SU-DHL-6 (cell line): ENCODE measurements at regions not wholly inside any gene's neighbourhood (a gene's known extent, or its start where the extent isn't known, plus 50 kb on each side); places are given as distances from the start of the nearest gene placed in this dataset.
"Not testable (repeated sequence)": the region's sequence is repeated elsewhere in the genome, so short reads cannot be mapped to it uniquely, and the experiment has no call there.

ENCODE experiments used
- H2AFZ ChIP-seq: fragments of 200-600 bp; sonication (generic); 2 replicates; pipeline ENCODE4 v1.6.1; 2014; ENCODE audit warnings: low read depth, mild to moderate bottlenecking, moderate library complexity, mixed read lengths, antibody characterized with exemption, low read length; ENCODE audit not compliant: severe bottlenecking
- H3F3A ChIP-seq: fragments of 200-600 bp; shearing (Covaris generic); 2 replicates; pipeline ENCODE4 v1.6.0; 2016; ENCODE audit warnings: antibody characterized with exemption, mild to moderate bottlenecking; ENCODE audit not compliant: insufficient read depth
- H3K27ac ChIP-seq: fragments of 200-600 bp; sonication (generic); 2 replicates; pipeline ENCODE4 v1.5.1; 2016; ENCODE audit warnings: low read depth, mild to moderate bottlenecking, low read length, moderate library complexity, mixed read lengths
- H3K27me3 ChIP-seq: fragments of 200-600 bp; sonication (generic), shearing (Covaris generic); 2 replicates; pipeline ENCODE4 v1.6.0; 2014; ENCODE audit warnings: mild to moderate bottlenecking, low read length
- H3K36me3 ChIP-seq: fragments of 200-600 bp; sonication (generic); 2 replicates; pipeline ENCODE4 v1.6.1; 2014; ENCODE audit warnings: mild to moderate bottlenecking, low read length, mixed read lengths
- H3K4me2 ChIP-seq: fragments of 300-600, 200-600 bp; shearing (Covaris generic), sonication (generic); 2 replicates; pipeline ENCODE4 v1.6.0; 2014; ENCODE audit warnings: low read length, low read depth, mild to moderate bottlenecking; ENCODE audit not compliant: poor library complexity, severe bottlenecking
- H3K4me3 ChIP-seq: fragments of 200-600 bp; sonication (generic); 2 replicates; pipeline ENCODE4 v1.5.1; 2014; ENCODE audit warnings: antibody characterized with exemption, low read length, mild to moderate bottlenecking, mixed read lengths; ENCODE audit not compliant: insufficient read depth, poor library complexity, severe bottlenecking
- H3K79me2 ChIP-seq: fragments of 200-600 bp; sonication (generic); 2 replicates; pipeline ENCODE4 v1.6.1; 2014; ENCODE audit warnings: mild to moderate bottlenecking, low read length, moderate library complexity; ENCODE audit not compliant: insufficient read depth
- H3K9ac ChIP-seq: fragments of 200-600 bp; sonication (generic); 2 replicates; pipeline ENCODE4 v1.7.0; 2014; ENCODE audit warnings: mild to moderate bottlenecking, low read length
- H3K9me2 ChIP-seq: fragments of 200-600 bp; sonication (generic); replicated peaks from 2 replicates; pipeline ENCODE4 v1.6.1; 2014; ENCODE audit warnings: low read length; ENCODE audit not compliant: insufficient read depth
- H3K9me3 ChIP-seq: fragments of 200-600 bp; sonication (generic); 2 replicates; pipeline ENCODE4 v1.6.1; 2014; ENCODE audit warnings: low read length, mixed read lengths; ENCODE audit not compliant: insufficient read depth
- H4K20me1 ChIP-seq: fragments of 200-600 bp; sonication (generic); 2 replicates; pipeline ENCODE4 v1.6.1; 2014; ENCODE audit warnings: low read depth, mild to moderate bottlenecking, antibody characterized with exemption, low read length, moderate library complexity, mixed read lengths
- CTCF ChIP-seq: fragments of 200-600 bp; sonication (generic); IDR thresholded peaks from one replicate; pipeline ENCODE4 v1.5.1; 2017; ENCODE audit warnings: antibody characterized with exemption, mild to moderate bottlenecking, low read length, moderate library complexity; ENCODE audit not compliant: insufficient read depth, poor library complexity, severe bottlenecking
- EZH2phosphoT487 ChIP-seq: fragments of 200-600 bp; sonication (generic), shearing (Covaris generic); conservative IDR thresholded peaks from 2 replicates; pipeline ENCODE4 v1.6.1; 2018; ENCODE audit warnings: mild to moderate bottlenecking, antibody characterized with exemption, low read length, moderate library complexity, mixed read lengths

DNA sequence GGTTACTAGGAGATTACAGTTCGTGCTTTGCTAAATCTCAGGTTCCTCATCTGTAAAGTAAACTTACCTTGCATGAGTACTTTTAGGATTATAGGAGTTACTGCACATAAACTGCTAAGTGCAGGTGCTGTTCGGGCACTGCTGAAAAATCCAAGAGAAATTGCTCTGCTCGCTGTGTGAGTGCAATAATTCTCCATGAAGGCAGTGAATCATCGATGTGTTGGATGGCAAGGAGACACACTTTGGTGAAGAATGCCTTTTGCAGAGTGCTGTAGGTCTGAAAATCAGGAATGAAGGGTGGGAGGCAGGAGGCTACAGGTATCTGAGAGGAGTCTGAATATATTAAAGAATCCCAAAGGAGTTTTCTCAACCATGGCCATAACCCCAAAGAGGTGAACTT is 113.0 kb downstream of the CHIC2 start:
- H4K20me1 ChIP-seq = no peaks in the 10 kb centered on the region
- no peak overlapping the region for H3K27ac ChIP-seq
- H3K4me3 ChIP-seq = no peak overlapping the region
- no peak for TF ChIP-seq CTCF
- no peak for TF ChIP-seq EZH2phosphoT487
- no peaks in the 10 kb centered on the region for H3K79me2 ChIP-seq
- H3K36me3 ChIP-seq = no peaks in the 10 kb centered on the region
- H3F3A ChIP-seq = no peaks in the 10 kb centered on the region
- no peak overlapping the region for H3K4me2 ChIP-seq
- H3K9ac ChIP-seq = no peak overlapping the region
- no peaks in the 10 kb centered on the region for H3K9me3 ChIP-seq
- no peak overlapping the region for H2AFZ ChIP-seq
- H3K9me2 ChIP-seq = no peaks in the 10 kb centered on the region
- H3K27me3 ChIP-seq = no peaks in the 10 kb centered on the region

- no peak overlapping the region for H3K9ac ChIP-seq
- no peaks in the 10 kb centered on the region for H3K27me3 ChIP-seq
- no peak for TF ChIP-seq EZH2phosphoT487
- no peak for TF ChIP-seq CTCF
- H3K9me3 ChIP-seq = no peaks in the 10 kb centered on the region
- no peaks in the 10 kb centered on the region for H4K20me1 ChIP-seq
- no peak overlapping the region for H2AFZ ChIP-seq
- H3K36me3 ChIP-seq = no peaks in the 10 kb centered on the region
- no peak overlapping the region for H3K4me2 ChIP-seq
- H3K9me2 ChIP-seq = no peaks in the 10 kb centered on the region
- H3K4me3 ChIP-seq = no peak overlapping the region
- H3K27ac ChIP-seq = no peak overlapping the region
- H3K79me2 ChIP-seq = no peaks in the 10 kb centered on the region
- H3F3A ChIP-seq = no peaks in the 10 kb centered on the region
Observed at GRCh38 chr4:53943345-53944085, 120.9 kb downstream of the CHIC2 start.

GRCh38 chr4:53942712-53943111 is 121.7 kb downstream of the CHIC2 start:
- Histone ChIP-seq H3K4me2 (no peak overlapping the region), H3K27ac (no peak overlapping the region), H3K9me3 (no peaks in the 10 kb centered on the region), H3F3A (no peaks in the 10 kb centered on the region), H2AFZ (no peak overlapping the region), H3K4me3 (no peak overlapping the region), H3K9me2 (no peaks in the 10 kb centered on the region), H3K27me3 (no peaks in the 10 kb centered on the region), H3K9ac (no peak overlapping the region), H4K20me1 (no peaks in the 10 kb centered on the region), H3K36me3 (no peaks in the 10 kb centered on the region), H3K79me2 (no peaks in the 10 kb centered on the region)
- TF ChIP-seq EZH2phosphoT487 (no peak), CTCF (no peak)

DNA sequence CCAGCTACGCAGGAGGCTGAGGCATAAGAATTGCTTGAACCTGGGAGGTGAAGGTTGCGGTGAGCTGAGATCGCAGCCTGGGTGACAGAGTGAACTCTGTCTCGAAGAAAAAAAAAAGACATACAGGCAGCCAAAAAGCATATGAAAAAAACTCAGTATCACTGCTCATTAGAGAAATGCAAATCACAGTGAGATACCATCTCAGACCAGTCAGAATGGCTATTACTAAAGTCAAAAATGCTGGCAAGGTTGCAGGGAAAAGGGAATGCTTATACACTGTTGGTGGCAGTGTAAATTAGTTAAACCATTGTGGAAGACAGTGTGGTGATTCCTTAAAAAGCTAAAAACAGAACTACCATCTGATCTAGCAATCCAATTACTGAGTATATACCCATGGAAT is 123.1 kb downstream of the CHIC2 start:
- no peaks in the 10 kb centered on the region for H3K9me3 ChIP-seq
- no peak overlapping the region for H3K4me3 ChIP-seq
- TF ChIP-seq EZH2phosphoT487 (no peak), CTCF (no peak)
- no peak overlapping the region for H2AFZ ChIP-seq
- no peaks in the 10 kb centered on the region for H4K20me1 ChIP-seq
- H3F3A ChIP-seq = no peaks in the 10 kb centered on the region
- H3K27me3 ChIP-seq = no peaks in the 10 kb centered on the region
- no peak overlapping the region for H3K27ac ChIP-seq
- H3K4me2 ChIP-seq = no peak overlapping the region
- H3K36me3 ChIP-seq = no peaks in the 10 kb centered on the region
- H3K79me2 ChIP-seq = no peaks in the 10 kb centered on the region
- H3K9me2 ChIP-seq = no peaks in the 10 kb centered on the region
- H3K9ac ChIP-seq = no peak overlapping the region

GRCh38 chr4:53939892-53940291 is 124.5 kb downstream of the CHIC2 start:
- H3K9ac ChIP-seq, H3K9me3 ChIP-seq, H3K9me2 ChIP-seq, H3K4me3 ChIP-seq, H3K79me2 ChIP-seq, H3K27me3 ChIP-seq, H4K20me1 ChIP-seq, H3K4me2 ChIP-seq, H3F3A ChIP-seq, H3K36me3 ChIP-seq, H2AFZ ChIP-seq, H3K27ac ChIP-seq: not testable (repeated sequence)
